Right cardiac atrium (tissue), 5 donors: ENCODE measurements at regions not wholly inside any gene's neighbourhood (a gene's known extent, or its start where the extent isn't known, plus 50 kb on each side); places are given as distances from the start of the nearest gene placed in this dataset.
A peak's percentile ranks its signal among the peaks of the same experiment; 100 is the strongest.

Experiments
- ATAC-seq, 2 donors: fragments of 200-7000 bp; cut with Tn5 transposase; one replicate each; pipeline versions ENCODE4 v1.8.0 to v1.9.1; 2020; ENCODE audit warnings: moderate library complexity in 2 of 2, mild to moderate bottlenecking in 1 of 2
- DNase-seq, 3 donors: peaks; one replicate each; pipeline ENCODE4 v3.0.0-alpha.2; 2020
- H3K27ac ChIP-seq: one replicate; pipeline ENCODE4 v1.5.1; 2013; ENCODE audit warnings: mild to moderate bottlenecking, low read length, control low read depth, moderate library complexity
- H3K27me3 ChIP-seq: one replicate; pipeline ENCODE4 v1.6.1; 2013; ENCODE audit not compliant: control insufficient read depth, insufficient read depth
- H3K4me1 ChIP-seq: one replicate; pipeline ENCODE4 v1.6.1; 2013; ENCODE audit warnings: low read length; ENCODE audit not compliant: control insufficient read depth, insufficient read depth
- H3K4me3 ChIP-seq: one replicate; pipeline ENCODE4 v1.5.1; 2013; ENCODE audit warnings: low read length, control low read depth
- H3K9me3 ChIP-seq: one replicate; pipeline ENCODE4 v1.6.1; 2013; ENCODE audit warnings: low read length; ENCODE audit not compliant: control insufficient read depth
- WGBS: extraction: QIAGEN DNeasy Blood & Tissue Kit; methylation state at CpG from one replicate; pipeline ENCODE4 v1.1.7; 2013; 5-methylcytosine and 5-hydroxymethylcytosine counted together
- intact Hi-C, 4 donors: fragments of 100-400 bp; cut with DNase I; formaldehyde crosslinking; loops; one replicate each; pipeline versions ENCODE4 v1.11.0 to v1.14.0; 2022 to 2023
- donor health status: healthy with polysubstance abuse.
- donor health status: DM: no; HTN: yes; CAD: no.
- donor health status: DM: no; HTN: no; CAD: no.
- donor health status: DM: no; HTN: yes; CAD: no; lungs with severe emphysema.
- donor health status: DM: yes; HTN: yes; CAD: no.

DNA sequence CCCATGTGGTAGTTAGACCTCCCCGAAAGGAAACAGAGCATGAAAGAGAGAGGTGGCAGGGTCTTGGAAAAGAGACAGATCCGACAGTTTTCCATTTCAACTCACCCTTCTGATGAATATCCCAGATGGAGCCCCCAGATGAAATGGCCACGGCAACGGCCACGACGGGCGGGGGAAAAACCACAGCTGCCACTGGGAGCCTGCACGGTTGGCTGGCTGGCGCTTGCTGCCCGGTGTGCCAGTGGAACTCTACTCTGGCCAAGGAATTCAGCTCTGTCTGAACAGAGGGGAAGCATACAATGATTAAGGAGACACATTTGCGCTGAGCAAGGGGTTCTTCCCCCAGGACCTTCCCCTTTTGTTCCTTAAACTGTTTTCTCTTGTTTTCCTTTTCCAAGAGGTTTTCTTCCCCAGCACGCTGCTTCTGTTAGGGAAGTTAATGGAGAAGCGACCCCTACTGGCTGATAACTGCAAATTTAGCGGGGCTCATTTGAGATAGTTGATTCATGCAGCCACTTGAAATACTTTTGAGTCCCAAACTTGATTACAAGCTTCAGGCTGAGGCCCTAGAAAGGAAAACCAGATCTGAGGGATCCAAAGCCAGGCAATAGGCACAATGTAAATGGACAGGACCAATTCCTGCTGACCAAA is 1122.5 kb downstream of the NCAM2 start:
- ATAC-seq = no peak
- intact Hi-C loops = no loop called here
- Histone ChIP-seq H3K4me3 (no peak overlapping the region), H3K4me1 (no peaks in the 10 kb centered on the region), H3K9me3 (no peaks in the 10 kb centered on the region), H3K27me3 (no peaks in the 10 kb centered on the region), H3K27ac (no peak overlapping the region)
- DNase-seq = peak in 1 of 3 donors; percentile 30
- WGBS = 81% methylated on average over 14 of the region's 14 CpGs

- Histone ChIP-seq H3K4me3 (no peak overlapping the region), H3K27me3 (no peaks in the 10 kb centered on the region), H3K4me1 (no peaks in the 10 kb centered on the region), H3K27ac (no peak overlapping the region), H3K9me3 (no peaks in the 10 kb centered on the region)
- intact Hi-C loops = no loop called here
- 91% methylated on average over 2 of the region's 2 CpGs for WGBS
- ATAC-seq = no peak
- no peak for DNase-seq
These were observed 1127.4 kb downstream of the NCAM2 start for GRCh38 chr21:22125581-22125980.

DNA sequence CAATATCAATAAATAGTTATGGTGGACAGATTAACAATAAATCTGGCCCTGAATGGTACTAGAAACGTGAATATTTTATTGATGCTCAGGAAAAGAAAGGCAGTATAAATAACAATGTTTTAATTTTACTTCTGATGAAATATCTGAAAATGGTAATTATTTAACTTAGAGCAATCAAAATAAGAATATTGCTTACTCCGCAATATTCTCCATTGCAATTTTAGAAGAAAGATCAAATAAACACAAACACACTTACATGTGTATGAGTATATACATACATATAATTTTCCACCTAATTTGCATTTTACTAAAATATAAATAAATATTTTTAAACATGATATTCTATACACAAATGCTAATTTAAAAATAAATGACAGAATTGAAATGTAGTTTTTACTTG is 1130.5 kb downstream of the NCAM2 start:
- Histone ChIP-seq H3K4me3 (no peak overlapping the region), H3K9me3 (no peaks in the 10 kb centered on the region), H3K4me1 (no peaks in the 10 kb centered on the region), H3K27me3 (no peaks in the 10 kb centered on the region), H3K27ac (no peak overlapping the region)
- DNase-seq = no peak
- no peak for ATAC-seq
- WGBS = 80% methylated on average over 2 of the region's 2 CpGs
- intact Hi-C loops = no loop called here

GRCh38 chr21:22132358-22133071 is 1134.3 kb downstream of the NCAM2 start:
- H3K27ac ChIP-seq = no peak overlapping the region
- DNase-seq = no peak
- intact Hi-C loops = no loop called here
- WGBS = 70% methylated on average over 5 of the region's 5 CpGs
- H3K4me1 ChIP-seq = no peaks in the 10 kb centered on the region
- no peak overlapping the region for H3K4me3 ChIP-seq
- no peak for ATAC-seq
- no peaks in the 10 kb centered on the region for H3K27me3 ChIP-seq
- H3K9me3 ChIP-seq = no peaks in the 10 kb centered on the region

DNA sequence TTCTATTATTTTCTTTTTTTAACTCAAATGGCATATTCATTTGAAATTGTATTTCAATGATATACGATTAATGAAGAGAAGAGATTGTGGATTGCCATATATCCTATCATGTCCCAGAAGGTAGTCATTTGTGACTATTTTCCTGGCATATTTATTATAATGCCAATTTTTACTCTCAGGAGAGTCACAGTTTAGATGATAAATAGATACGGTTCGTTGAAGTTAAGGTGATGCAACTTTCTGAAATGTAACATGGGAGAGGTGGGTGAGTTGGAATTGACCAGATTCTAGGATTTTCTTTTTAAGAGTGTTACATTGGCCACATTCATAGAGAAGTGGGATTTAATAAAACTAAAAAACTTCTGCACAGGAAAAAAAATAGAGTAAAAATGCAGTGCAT is 1138.5 kb downstream of the NCAM2 start:
- H3K9me3 ChIP-seq = no peaks in the 10 kb centered on the region
- intact Hi-C loops = no loop called here
- no peak overlapping the region for H3K4me3 ChIP-seq
- H3K27ac ChIP-seq = no peak overlapping the region
- H3K4me1 ChIP-seq = no peaks in the 10 kb centered on the region
- H3K27me3 ChIP-seq = no peaks in the 10 kb centered on the region
- 82% methylated on average over 3 of the region's 3 CpGs for WGBS
- ATAC-seq (no peak), DNase-seq (no peak)

- Histone ChIP-seq H3K4me1 (no peaks in the 10 kb centered on the region), H3K9me3 (no peaks in the 10 kb centered on the region), H3K27ac (no peak overlapping the region), H3K4me3 (no peak overlapping the region), H3K27me3 (no peaks in the 10 kb centered on the region)
- no peak for DNase-seq
- 87% methylated on average over 18 of the region's 18 CpGs for WGBS
- ATAC-seq = no peak
- intact Hi-C loops = no loop called here
These were observed 1140.2 kb downstream of the NCAM2 start for GRCh38 chr21:22138297-22139016.

DNA sequence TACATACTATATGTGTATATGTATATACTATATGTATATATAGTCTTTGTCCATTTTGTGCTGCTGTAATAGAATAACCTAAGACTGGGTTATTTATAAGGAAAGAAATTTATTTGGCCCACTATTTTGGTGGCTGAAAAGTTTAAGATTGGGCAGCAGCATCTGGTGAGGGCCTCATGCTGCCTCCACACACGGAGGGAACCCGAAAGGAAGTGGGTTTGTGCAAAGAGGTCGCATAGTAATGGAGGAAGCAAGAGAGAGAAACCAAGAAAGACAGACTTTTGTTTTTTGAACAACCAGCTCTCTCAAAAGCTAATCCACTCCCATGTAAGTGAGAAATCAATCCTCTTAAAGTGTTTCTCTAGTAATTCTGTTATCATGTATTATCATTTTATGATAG is 1147.3 kb downstream of the NCAM2 start:
- no peak for ATAC-seq
- no peak overlapping the region for H3K27ac ChIP-seq
- 66% methylated on average over 3 of the region's 3 CpGs for WGBS
- intact Hi-C loops = no loop called here
- no peaks in the 10 kb centered on the region for H3K9me3 ChIP-seq
- H3K4me3 ChIP-seq = no peak overlapping the region
- DNase-seq = no peak
- no peaks in the 10 kb centered on the region for H3K4me1 ChIP-seq
- H3K27me3 ChIP-seq = no peaks in the 10 kb centered on the region

DNA sequence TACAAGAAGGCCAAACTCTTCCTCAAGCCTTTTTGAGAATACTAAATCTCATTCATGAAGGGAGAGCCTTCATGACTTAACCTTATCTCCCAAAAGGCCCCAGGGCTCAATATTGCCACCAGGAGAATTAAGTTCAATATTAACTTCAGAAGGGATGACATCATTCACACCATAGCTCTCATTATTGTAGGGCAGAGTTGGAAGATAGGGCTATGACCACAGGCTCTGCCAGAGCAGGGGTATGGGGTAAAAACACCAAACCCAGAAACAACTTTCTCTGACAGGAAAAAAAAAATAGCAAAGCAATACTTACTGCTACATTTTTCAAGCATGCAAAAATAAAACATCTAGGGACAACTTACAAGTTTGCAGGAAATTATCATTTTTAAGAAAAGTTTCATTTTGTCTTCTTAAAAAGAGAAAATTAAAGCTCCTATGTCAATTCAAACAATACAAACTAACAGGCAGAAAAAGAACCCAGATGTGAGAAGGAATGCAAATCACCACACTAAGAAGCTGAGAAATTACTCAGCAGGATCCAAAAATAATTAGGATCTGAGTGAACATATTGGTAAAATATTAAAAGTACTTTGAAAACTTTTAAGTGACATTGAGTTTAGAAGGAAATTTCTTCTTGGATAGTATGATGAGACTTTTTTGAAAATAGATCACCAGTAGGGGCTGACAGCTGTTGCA is 1156.5 kb downstream of the NCAM2 start:
- Histone ChIP-seq H3K4me1 (no peaks in the 10 kb centered on the region), H3K4me3 (no peak overlapping the region), H3K9me3 (no peaks in the 10 kb centered on the region), H3K27ac (no peak overlapping the region), H3K27me3 (no peaks in the 10 kb centered on the region)
- DNase-seq (no peak), ATAC-seq (no peak)
- intact Hi-C loops = no loop called here

DNA sequence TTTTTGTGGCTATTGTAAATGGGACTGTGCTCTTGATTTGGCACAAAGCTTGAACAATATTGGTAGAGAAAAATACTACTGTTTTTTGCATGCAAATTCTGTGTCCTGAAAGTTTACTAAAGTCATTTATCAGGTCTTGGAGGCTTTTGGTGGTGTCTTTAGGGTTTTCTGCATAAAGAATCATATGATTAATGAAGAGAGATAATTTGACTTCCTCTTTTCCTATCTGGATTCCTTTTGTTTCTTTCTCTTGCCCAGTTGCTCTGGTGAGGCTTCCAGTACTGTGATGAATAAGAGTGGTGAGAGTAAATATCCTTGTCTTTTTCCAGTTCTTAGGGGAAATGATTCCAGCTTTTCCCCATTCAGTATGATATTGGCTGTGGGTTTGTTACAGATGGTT is 1166.7 kb downstream of the NCAM2 start:
- Histone ChIP-seq H3K27ac (no peak overlapping the region), H3K4me3 (no peak overlapping the region), H3K27me3 (no peaks in the 10 kb centered on the region), H3K9me3 (no peaks in the 10 kb centered on the region), H3K4me1 (no peaks in the 10 kb centered on the region)
- no peak for DNase-seq
- intact Hi-C loops = no loop called here
- ATAC-seq = no peak

DNA sequence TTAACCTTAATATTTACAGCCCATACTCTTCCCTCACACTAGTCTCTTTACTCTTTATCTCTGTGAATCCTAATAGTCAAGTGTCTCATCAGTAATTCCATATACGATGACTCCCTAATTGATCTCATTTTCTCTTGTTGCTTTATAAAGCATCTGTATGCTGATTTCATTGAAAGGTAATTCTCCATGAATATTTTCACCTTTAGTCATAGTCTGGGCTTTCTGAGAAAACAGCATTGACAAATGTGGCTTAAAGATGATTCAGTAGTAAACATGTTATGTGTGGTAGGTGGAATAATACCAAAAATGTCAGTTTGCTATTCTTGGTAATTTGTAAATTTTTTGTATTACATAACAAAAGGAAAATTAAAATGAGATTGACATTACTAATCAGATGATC is 1176.5 kb downstream of the NCAM2 start:
- ATAC-seq = no peak
- no peak for DNase-seq
- Histone ChIP-seq H3K27ac (no peak overlapping the region), H3K27me3 (no peaks in the 10 kb centered on the region), H3K4me1 (no peaks in the 10 kb centered on the region), H3K9me3 (no peaks in the 10 kb centered on the region), H3K4me3 (no peak overlapping the region)
- intact Hi-C loops = no loop called here
- 78% methylated on average over 1 of the region's 1 CpG for WGBS

GRCh38 chr21:22189278-22189677 is 1191.1 kb downstream of the NCAM2 start:
- 92% methylated on average over 6 of the region's 6 CpGs for WGBS
- H3K4me3 ChIP-seq = no peak overlapping the region

More at GRCh38 chr21:22189278-22189677, 1191.1 kb downstream of the NCAM2 start:
- no peaks in the 10 kb centered on the region for H3K27me3 ChIP-seq
- H3K4me1 ChIP-seq = no peaks in the 10 kb centered on the region
- H3K27ac ChIP-seq = no peak overlapping the region
- intact Hi-C loops = no loop called here
- DNase-seq (no peak), ATAC-seq (no peak)
- no peaks in the 10 kb centered on the region for H3K9me3 ChIP-seq
